ENCODE measurements at regions not wholly inside any gene's neighbourhood (a gene's known extent, or its start where the extent isn't known, plus 50 kb on each side); places are given as distances from the start of the nearest gene placed in this dataset.

DNA sequence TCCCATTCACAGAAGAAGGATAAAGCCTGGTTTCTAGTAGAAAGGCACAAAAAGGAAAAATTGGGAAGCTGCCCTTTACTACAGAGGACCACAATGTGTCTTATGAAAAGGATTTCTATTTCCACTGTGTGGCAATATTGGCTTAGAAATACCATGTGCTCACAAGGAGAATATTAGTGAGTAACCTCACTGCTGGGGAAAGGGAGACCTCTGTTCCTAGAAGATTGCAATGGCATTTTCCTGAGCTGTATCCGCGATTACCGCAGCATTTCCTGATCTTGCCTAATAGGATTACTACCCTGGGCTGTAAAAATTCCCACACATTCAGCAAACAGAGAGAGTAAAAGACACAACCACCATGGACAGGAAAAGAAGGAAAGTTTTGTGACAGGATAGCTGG lies 308.8 kb upstream of the TECRL start:
- TF ChIP-seq, protein P1, sequence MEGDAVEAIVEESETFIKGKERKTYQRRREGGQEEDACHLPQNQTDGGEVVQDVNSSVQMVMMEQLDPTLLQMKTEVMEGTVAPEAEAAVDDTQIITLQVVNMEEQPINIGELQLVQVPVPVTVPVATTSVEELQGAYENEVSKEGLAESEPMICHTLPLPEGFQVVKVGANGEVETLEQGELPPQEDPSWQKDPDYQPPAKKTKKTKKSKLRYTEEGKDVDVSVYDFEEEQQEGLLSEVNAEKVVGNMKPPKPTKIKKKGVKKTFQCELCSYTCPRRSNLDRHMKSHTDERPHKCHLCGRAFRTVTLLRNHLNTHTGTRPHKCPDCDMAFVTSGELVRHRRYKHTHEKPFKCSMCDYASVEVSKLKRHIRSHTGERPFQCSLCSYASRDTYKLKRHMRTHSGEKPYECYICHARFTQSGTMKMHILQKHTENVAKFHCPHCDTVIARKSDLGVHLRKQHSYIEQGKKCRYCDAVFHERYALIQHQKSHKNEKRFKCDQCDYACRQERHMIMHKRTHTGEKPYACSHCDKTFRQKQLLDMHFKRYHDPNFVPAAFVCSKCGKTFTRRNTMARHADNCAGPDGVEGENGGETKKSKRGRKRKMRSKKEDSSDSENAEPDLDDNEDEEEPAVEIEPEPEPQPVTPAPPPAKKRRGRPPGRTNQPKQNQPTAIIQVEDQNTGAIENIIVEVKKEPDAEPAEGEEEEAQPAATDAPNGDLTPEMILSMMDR (IDR thresholded peaks at IDR 0.05), result no peak
- no peak for TF ChIP-seq POLR2A (IDR thresholded peaks at IDR 0.05)
- TF ChIP-seq POLR2AphosphoS5 (IDR thresholded peaks at IDR 0.05; ENCODE audit: insufficient read depth in 1 of 2, low read depth in 1 of 2), result no peak

All from vagina (tissue), 2 donors.